Endothelial cell (in vitro differentiated cells): ENCODE measurements at regions not wholly inside any gene's neighbourhood (a gene's known extent, or its start where the extent isn't known, plus 50 kb on each side); places are given as distances from the start of the nearest gene placed in this dataset.

Experiments used
- DNase-seq: peaks from one replicate; pipeline ENCODE4 v3.0.0; 2021; ENCODE audit warnings: low spot score
- H3K27ac Mint-ChIP-seq: one replicate; pipeline ENCODE4 v1.8.0; 2021; ENCODE audit warnings: mixed read lengths, inconsistent platforms; ENCODE audit not compliant: unreplicated experiment
- H3K27me3 Mint-ChIP-seq: one replicate; pipeline ENCODE4 v1.8.0; 2021; ENCODE audit warnings: mild to moderate bottlenecking, moderate library complexity, mixed read lengths, inconsistent platforms; ENCODE audit not compliant: unreplicated experiment
- H3K36me3 Mint-ChIP-seq: one replicate; pipeline ENCODE4 v1.8.0; 2021; ENCODE audit warnings: mild to moderate bottlenecking, low read depth, mixed read lengths, inconsistent platforms; ENCODE audit not compliant: unreplicated experiment
- H3K4me1 Mint-ChIP-seq: one replicate; pipeline ENCODE4 v1.8.0; 2021; ENCODE audit warnings: mild to moderate bottlenecking, mixed read lengths, inconsistent platforms; ENCODE audit not compliant: unreplicated experiment
- H3K4me3 Mint-ChIP-seq: one replicate; pipeline ENCODE4 v1.8.0; 2021; ENCODE audit warnings: mild to moderate bottlenecking, mixed read lengths, inconsistent platforms; ENCODE audit not compliant: unreplicated experiment
- H3K9me3 Mint-ChIP-seq: one replicate; pipeline ENCODE4 v1.8.0; 2021; ENCODE audit warnings: mixed read lengths, inconsistent platforms; ENCODE audit not compliant: unreplicated experiment
- CTCF ChIP-seq: fragments of 200-600 bp; sonication (generic); IDR thresholded peaks from one replicate; pipeline ENCODE4 v1.5.0; 2021; ENCODE audit warnings: antibody characterized with exemption; ENCODE audit not compliant: unreplicated experiment

GRCh38 chr15:93722165-93722564, 509.2 kb upstream of the MCTP2 start:
- no peak for TF ChIP-seq CTCF
- Mint-ChIP-seq H3K36me3 (no peaks in the 10 kb centered on the region), H3K9me3 (no peaks in the 10 kb centered on the region), H3K4me1 (no peaks in the 10 kb centered on the region), H3K4me3 (no peak overlapping the region), H3K27me3 (no peaks in the 10 kb centered on the region), H3K27ac (no peak overlapping the region)
- DNase-seq: no peak

- DNase-seq: no peak
- H3K36me3 Mint-ChIP-seq: no peaks in the 10 kb centered on the region
- no peak overlapping the region for H3K27ac Mint-ChIP-seq
- TF ChIP-seq CTCF: no peak
- H3K4me1 Mint-ChIP-seq: no peaks in the 10 kb centered on the region
- no peak overlapping the region for H3K4me3 Mint-ChIP-seq
- no peaks in the 10 kb centered on the region for H3K9me3 Mint-ChIP-seq
- H3K27me3 Mint-ChIP-seq: no peaks in the 10 kb centered on the region
Observed at GRCh38 chr15:93720607-93721006, 510.8 kb upstream of the MCTP2 start.

GRCh38 chr15:93719921-93720351, 511.4 kb upstream of the MCTP2 start:
- no peak for DNase-seq
- Mint-ChIP-seq H3K36me3 (no peaks in the 10 kb centered on the region), H3K4me1 (no peaks in the 10 kb centered on the region), H3K27ac (no peak overlapping the region), H3K27me3 (no peaks in the 10 kb centered on the region), H3K4me3 (no peak overlapping the region), H3K9me3 (no peaks in the 10 kb centered on the region)
- TF ChIP-seq CTCF: no peak

- DNase-seq: no peak
- no peaks in the 10 kb centered on the region for H3K27me3 Mint-ChIP-seq
- no peaks in the 10 kb centered on the region for H3K36me3 Mint-ChIP-seq
- no peak for TF ChIP-seq CTCF
- no peak overlapping the region for H3K27ac Mint-ChIP-seq
- H3K9me3 Mint-ChIP-seq: no peaks in the 10 kb centered on the region
- no peak overlapping the region for H3K4me3 Mint-ChIP-seq
- no peaks in the 10 kb centered on the region for H3K4me1 Mint-ChIP-seq
Observed at GRCh38 chr15:93716615-93717231, 514.6 kb upstream of the MCTP2 start.

- Mint-ChIP-seq H3K36me3 (no peaks in the 10 kb centered on the region), H3K27me3 (no peaks in the 10 kb centered on the region), H3K9me3 (no peaks in the 10 kb centered on the region), H3K4me3 (no peak overlapping the region), H3K27ac (no peak overlapping the region), H3K4me1 (no peaks in the 10 kb centered on the region)
- DNase-seq: no peak
- TF ChIP-seq CTCF: no peak
Observed at GRCh38 chr15:93709708-93710107, 521.7 kb upstream of the MCTP2 start.
